SH-SY5Y (cell line): ENCODE measurements at regions not wholly inside any gene's neighbourhood (a gene's known extent, or its start where the extent isn't known, plus 50 kb on each side); places are given as distances from the start of the nearest gene placed in this dataset.

ENCODE experiments used
- GATA2 ChIP-seq: IDR thresholded peaks from 2 replicates; pipeline ENCODE4 v1.6.1; 2011; ENCODE audit warnings: mild to moderate bottlenecking, low read depth, low read length
- GATA3 ChIP-seq: IDR thresholded peaks from 2 replicates; pipeline ENCODE4 v1.6.1; 2011; ENCODE audit warnings: low read depth, mild to moderate bottlenecking, low read length, moderate library complexity

GRCh38 chr5:90111364-90112032 is 298.1 kb downstream of the CETN3 start:
- no peak for TF ChIP-seq GATA3
- TF ChIP-seq GATA2: no peak

DNA sequence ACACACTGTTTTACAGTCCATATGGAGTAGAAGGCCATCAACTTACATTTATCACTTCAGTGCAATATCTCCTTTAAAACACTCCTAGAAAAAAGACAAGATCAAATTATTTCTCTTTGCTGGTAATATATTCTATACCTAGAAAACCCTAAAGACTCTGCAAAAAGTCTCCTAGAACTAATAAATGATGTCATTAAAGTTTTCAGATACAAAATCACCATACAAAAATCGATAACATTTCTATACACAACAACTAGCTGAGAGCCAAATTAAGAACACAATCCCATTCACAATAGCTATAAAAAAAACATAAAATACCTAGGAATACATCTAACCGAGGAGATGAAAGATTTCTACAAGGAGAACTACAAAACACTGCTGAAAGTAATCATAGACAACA is 300.3 kb downstream of the CETN3 start:
- no peak for TF ChIP-seq GATA2
- TF ChIP-seq GATA3: no peak

DNA sequence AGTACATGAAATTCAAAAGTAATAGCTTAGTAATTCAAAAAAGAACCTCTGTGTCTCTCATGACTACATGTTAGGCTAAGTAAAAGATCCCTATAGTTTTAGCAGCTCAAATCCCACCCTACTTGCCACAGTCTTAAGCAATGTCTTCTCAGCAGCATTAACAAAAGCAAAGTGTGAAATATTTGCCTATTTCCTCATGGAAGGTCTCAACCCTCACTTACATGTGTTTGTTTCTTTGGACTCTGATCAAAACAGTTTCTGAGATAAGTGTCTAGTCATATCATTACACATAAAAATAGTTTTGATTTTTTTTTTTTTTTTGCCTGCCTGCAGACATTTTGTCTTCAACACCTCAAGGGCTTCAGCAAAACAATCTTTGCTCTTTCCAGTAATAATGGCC is 310.5 kb downstream of the CETN3 start:
- TF ChIP-seq GATA3 (no peak), GATA2 (no peak)

DNA sequence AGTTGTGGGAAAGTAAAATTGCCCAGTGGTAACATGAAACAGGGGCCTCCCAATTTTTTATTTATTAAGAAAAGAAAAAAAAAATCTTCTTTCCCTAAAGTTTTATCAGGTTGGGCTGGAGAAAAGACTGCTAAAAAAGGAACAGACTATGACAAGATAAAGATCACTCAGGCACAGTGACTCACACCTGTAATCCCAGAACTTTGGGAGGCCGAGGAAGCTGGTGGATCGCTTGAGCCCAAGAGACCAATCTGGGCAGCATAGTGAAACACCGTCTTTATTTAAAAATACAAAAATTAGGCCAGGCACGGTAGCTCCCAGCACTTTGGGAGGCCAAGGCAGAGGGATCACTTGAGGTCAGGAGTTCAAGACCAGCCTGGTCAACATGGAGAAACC is 312.5 kb downstream of the CETN3 start:
- TF ChIP-seq GATA3: no peak
- TF ChIP-seq GATA2: no peak

GRCh38 chr5:90096415-90097081 is 313.0 kb downstream of the CETN3 start:
- TF ChIP-seq GATA2: no peak
- no peak for TF ChIP-seq GATA3

GRCh38 chr5:90095292-90096060 is 314.1 kb downstream of the CETN3 start:
- TF ChIP-seq GATA3 (no peak), GATA2 (no peak)

- no peak for TF ChIP-seq GATA2
- TF ChIP-seq GATA3: no peak
Observed at GRCh38 chr5:90093751-90094485, 315.6 kb downstream of the CETN3 start.

- TF ChIP-seq GATA3: no peak
- no peak for TF ChIP-seq GATA2
Observed at GRCh38 chr5:90092734-90093133, 316.8 kb downstream of the CETN3 start.

DNA sequence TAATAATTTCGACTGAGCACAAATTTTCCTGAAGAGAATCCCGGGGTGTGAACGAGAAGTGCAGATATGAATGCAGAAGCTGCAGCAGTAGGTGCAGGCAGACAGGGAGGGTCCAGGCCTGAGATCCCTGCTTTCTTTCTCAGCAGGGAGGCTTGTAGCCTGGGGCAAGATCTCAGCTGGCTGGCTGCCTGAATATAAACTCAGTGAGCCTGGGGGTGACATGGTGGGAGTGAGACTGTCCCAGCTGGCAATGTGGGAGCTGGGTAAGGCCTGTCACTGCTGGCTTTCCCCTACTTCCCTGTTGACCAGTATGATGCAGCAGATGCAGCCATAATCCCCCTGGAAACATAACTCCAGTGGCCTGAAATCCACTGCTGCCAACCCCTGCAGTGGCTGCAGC is 325.2 kb downstream of the CETN3 start:
- TF ChIP-seq GATA2: no peak
- no peak for TF ChIP-seq GATA3

DNA sequence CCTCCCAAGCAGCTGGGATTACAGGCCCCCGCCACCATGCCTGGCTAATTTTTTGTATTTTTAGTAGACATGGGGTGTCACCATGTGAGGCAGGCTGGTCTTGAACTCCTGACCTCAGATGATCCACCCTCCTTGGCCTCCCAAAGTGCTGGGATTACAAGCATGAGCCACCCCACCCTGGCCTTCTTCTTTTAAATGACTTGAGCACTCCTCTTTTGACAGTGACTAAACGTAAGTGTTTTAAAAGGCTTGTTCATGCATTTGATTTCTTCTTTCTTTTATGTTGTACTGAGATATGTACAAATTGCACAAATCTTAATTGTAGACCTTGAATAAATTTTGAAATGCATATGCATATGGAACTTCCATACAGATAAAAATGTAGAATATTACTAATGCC is 337.9 kb downstream of the CETN3 start:
- TF ChIP-seq GATA3 (no peak), GATA2 (no peak)

- TF ChIP-seq GATA3 (no peak), GATA2 (no peak)
Observed at GRCh38 chr5:90071066-90071465, 338.5 kb downstream of the CETN3 start.

DNA sequence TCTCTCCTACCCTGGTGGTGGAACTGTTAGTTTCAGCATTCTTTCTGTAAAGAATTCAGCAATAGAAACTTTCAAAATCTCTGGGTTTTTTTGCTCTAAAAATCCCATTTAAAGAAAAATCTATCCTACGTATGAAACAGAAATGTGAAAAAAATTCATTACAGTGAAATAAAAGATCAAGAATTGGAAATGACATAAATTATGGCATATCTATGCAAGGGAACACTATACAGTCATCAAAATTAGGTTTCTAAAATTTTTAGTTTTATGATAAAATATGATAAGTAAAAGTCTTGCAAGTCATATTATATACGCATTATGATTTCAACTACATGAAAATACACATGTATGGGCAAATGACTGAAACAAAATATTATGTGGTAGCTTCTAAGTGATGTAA is 342.6 kb downstream of the CETN3 start:
- no peak for TF ChIP-seq GATA3
- TF ChIP-seq GATA2: no peak

DNA sequence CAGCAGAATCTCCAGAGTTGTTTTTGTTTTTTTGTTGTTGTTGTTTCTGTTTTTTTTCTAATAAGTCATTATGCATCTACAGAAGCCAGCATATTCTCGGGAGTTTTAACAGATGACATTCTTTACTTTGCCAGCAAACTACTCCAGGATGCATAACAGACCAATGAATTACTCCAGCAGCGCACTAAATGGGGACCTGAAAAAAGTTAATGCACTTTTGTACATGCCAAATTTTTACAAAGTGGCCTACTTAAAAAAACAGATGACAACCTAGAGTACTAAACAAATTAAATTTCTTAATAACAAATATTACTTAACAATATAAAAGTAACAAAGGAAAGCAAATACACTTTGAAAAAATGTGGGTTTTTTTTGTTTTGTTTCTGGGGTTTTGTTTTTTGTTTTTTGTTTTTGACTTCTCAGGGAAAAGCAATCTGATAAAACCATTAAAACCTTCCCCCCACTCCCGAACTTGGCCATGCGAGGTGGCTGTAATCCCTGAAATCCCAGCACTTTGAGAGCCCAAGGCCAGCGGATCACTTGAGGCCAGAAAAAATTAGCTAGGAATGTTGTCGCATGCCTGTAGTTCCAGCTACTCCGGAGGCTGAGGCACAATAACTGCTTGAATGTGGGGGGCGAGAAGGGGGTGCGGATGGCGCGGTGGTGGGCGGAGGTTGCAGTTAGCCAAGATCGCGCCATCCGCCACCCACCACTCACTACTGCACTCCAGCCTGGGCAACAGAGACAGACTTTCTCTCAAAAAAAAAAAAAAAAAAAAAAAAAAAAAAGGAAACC is 352.4 kb downstream of the CETN3 start:
- no peak for TF ChIP-seq GATA2
- no peak for TF ChIP-seq GATA3

- no peak for TF ChIP-seq GATA3
- no peak for TF ChIP-seq GATA2
Observed at GRCh38 chr5:90055831-90056328, 353.7 kb downstream of the CETN3 start.
